ENCODE measurements at regions not wholly inside any gene's neighbourhood (a gene's known extent, or its start where the extent isn't known, plus 50 kb on each side); places are given as distances from the start of the nearest gene placed in this dataset.

DNA sequence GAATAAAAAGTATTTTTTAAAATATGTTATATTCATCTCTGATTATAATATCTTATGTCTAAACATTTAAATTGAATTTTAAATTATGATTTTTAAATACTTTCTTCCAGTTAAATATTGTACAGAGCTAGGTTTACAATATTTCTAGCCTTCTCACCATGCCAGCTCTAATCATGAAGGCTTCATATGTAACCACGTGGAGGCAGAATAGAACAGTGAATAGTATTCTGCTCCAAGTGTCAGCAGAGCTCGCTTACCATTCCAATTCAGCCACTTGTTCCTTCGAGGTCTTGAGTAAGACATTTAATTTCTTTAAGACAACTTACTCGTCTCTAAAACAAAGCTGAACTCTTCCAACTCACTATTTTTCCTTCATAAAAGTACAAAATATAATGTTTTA is 871.8 kb downstream of the SUCLG1 start:
- TF ChIP-seq, protein P1, sequence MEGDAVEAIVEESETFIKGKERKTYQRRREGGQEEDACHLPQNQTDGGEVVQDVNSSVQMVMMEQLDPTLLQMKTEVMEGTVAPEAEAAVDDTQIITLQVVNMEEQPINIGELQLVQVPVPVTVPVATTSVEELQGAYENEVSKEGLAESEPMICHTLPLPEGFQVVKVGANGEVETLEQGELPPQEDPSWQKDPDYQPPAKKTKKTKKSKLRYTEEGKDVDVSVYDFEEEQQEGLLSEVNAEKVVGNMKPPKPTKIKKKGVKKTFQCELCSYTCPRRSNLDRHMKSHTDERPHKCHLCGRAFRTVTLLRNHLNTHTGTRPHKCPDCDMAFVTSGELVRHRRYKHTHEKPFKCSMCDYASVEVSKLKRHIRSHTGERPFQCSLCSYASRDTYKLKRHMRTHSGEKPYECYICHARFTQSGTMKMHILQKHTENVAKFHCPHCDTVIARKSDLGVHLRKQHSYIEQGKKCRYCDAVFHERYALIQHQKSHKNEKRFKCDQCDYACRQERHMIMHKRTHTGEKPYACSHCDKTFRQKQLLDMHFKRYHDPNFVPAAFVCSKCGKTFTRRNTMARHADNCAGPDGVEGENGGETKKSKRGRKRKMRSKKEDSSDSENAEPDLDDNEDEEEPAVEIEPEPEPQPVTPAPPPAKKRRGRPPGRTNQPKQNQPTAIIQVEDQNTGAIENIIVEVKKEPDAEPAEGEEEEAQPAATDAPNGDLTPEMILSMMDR (IDR thresholded peaks at IDR 0.05; ENCODE audit: insufficient read depth, low read length) = no peak
- no peak for DNase-seq (ENCODE audit: low read depth)
- H3K4me3 ChIP-seq (ENCODE audit: low read depth, low read length) = no peak overlapping the region

- no peak overlapping the region for H3K4me3 ChIP-seq (ENCODE audit: low read depth, low read length)
- TF ChIP-seq, protein P1 (IDR thresholded peaks at IDR 0.05; ENCODE audit: insufficient read depth, low read length) = no peak
- DNase-seq (ENCODE audit: low read depth) = no peak
Measured at GRCh38 chr2:83585250-83585649, 873.8 kb downstream of the SUCLG1 start.

GRCh38 chr2:83584672-83585071 is 874.4 kb downstream of the SUCLG1 start:
- no peak overlapping the region for H3K4me3 ChIP-seq (ENCODE audit: low read depth, low read length)
- DNase-seq (ENCODE audit: low read depth) = peak; percentile 11
- TF ChIP-seq, protein P1 (IDR thresholded peaks at IDR 0.05; ENCODE audit: insufficient read depth, low read length) = no peak

DNA sequence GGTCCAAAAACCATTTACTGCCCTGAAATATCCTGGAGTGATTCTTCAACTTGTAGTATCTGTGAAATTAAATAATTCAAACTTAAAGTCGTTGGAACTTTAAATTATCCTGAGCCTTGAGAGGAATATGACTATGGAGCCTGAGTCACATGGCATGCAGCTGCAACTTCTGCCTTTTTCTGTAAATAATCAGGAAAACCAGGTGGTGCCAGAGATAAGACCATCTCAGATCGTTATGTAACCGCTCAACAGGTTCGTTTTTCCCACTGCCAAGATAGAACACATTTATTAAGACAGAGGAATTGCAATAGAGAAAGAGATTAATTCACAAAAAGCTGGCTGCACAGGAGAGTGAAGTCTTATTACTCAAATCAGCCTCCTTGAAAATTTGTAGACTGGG is 876.5 kb downstream of the SUCLG1 start:
- no peak for DNase-seq (ENCODE audit: low read depth)
- TF ChIP-seq, protein P1 (IDR thresholded peaks at IDR 0.05; ENCODE audit: insufficient read depth, low read length) = no peak
- H3K4me3 ChIP-seq (ENCODE audit: low read depth, low read length) = no peak overlapping the region

DNA sequence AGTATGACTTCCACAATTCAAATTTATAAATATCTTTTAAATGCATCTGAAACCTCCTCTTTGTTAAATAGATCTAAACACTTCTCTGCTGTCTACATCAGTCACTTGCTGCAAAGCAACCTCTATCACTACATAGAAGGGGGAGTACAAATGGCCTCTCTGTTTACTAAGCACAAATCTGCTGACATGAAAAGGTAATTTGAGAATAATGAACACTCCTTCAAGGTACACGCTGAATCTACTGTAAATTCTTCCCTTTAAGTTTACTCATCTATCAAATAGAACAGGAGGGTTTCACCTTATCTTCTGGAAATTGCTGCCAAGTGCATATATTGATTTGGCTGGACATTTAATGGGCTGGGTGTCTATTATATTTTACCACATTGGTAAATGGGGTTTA is 879.6 kb downstream of the SUCLG1 start:
- no peak for DNase-seq (ENCODE audit: low read depth)
- TF ChIP-seq, protein P1 (IDR thresholded peaks at IDR 0.05; ENCODE audit: insufficient read depth, low read length) = no peak
- no peak overlapping the region for H3K4me3 ChIP-seq (ENCODE audit: low read depth, low read length)

- DNase-seq (ENCODE audit: low read depth) = no peak
- TF ChIP-seq, protein P1 (IDR thresholded peaks at IDR 0.05; ENCODE audit: insufficient read depth, low read length) = no peak
- no peak overlapping the region for H3K4me3 ChIP-seq (ENCODE audit: low read depth, low read length)
Measured at GRCh38 chr2:83578405-83578804, 880.7 kb downstream of the SUCLG1 start.

DNA sequence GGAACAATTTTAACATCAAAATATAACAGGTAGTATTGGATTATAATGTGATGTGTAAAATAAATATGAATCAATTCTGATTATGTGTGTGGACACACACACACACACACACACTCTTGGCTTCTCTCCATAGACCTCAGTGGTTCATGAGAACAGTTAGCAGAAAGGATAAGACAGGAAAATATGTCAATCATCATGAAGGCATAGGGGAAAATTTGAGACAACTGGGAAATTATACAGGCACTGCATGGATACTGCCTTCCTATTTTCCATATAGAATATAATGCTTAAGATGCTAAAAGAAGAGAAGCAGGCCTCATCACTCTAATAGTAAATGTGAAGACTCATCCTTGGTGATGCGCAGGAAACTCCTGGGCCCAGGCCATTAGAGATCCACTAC is 884.5 kb downstream of the SUCLG1 start:
- TF ChIP-seq, protein P1 (IDR thresholded peaks at IDR 0.05; ENCODE audit: insufficient read depth, low read length) = no peak
- no peak for DNase-seq (ENCODE audit: low read depth)
- no peak overlapping the region for H3K4me3 ChIP-seq (ENCODE audit: low read depth, low read length)

Data from fibroblast of the aortic adventitia (primary cell).